ENCODE measurements at regions not wholly inside any gene's neighbourhood (a gene's known extent, or its start where the extent isn't known, plus 50 kb on each side); places are given as distances from the start of the nearest gene placed in this dataset.

DNA sequence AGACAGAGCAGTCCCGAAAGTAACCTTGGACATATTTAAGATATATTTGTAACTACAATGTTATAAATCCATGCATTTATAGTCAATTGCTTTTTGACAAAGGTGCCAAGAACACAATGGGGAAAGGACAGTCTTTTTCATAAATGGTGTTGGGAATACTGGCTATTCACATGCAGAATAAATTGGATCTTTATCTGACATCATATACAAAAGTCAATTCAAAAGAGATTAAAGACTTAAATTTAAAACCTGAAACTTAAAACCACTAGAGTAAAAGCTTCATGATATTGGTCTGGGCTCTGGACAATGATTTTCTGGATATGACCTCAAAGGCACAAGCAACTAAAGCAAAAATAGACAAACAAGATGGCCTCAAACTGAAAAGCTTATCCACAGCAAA, 950.7 kb upstream of the TYRP1 start:
- TF ChIP-seq YY1 (IDR thresholded peaks at IDR 0.05; ENCODE audit: insufficient read depth, insufficient read length), result no peak
- TF ChIP-seq SUZ12 (IDR thresholded peaks at IDR 0.05; ENCODE audit: extremely low read depth, insufficient read depth, insufficient read length), result no peak
